GM12872 (cell line): ENCODE measurements at regions not wholly inside any gene's neighbourhood (a gene's known extent, or its start where the extent isn't known, plus 50 kb on each side); places are given as distances from the start of the nearest gene placed in this dataset.

Source experiments
- CTCF ChIP-seq: IDR thresholded peaks from 3 replicates; pipeline ENCODE4 v1.5.1; 2011; ENCODE audit warnings: low read depth, mild to moderate bottlenecking, low read length, moderate library complexity; ENCODE audit not compliant: insufficient read depth

- TF ChIP-seq CTCF: no peak
Observed at GRCh38 chr5:110058175-110058574, 368.4 kb downstream of the MAN2A1 start.

- no peak for TF ChIP-seq CTCF
Observed at GRCh38 chr5:110062246-110062645, 372.5 kb downstream of the MAN2A1 start.

DNA sequence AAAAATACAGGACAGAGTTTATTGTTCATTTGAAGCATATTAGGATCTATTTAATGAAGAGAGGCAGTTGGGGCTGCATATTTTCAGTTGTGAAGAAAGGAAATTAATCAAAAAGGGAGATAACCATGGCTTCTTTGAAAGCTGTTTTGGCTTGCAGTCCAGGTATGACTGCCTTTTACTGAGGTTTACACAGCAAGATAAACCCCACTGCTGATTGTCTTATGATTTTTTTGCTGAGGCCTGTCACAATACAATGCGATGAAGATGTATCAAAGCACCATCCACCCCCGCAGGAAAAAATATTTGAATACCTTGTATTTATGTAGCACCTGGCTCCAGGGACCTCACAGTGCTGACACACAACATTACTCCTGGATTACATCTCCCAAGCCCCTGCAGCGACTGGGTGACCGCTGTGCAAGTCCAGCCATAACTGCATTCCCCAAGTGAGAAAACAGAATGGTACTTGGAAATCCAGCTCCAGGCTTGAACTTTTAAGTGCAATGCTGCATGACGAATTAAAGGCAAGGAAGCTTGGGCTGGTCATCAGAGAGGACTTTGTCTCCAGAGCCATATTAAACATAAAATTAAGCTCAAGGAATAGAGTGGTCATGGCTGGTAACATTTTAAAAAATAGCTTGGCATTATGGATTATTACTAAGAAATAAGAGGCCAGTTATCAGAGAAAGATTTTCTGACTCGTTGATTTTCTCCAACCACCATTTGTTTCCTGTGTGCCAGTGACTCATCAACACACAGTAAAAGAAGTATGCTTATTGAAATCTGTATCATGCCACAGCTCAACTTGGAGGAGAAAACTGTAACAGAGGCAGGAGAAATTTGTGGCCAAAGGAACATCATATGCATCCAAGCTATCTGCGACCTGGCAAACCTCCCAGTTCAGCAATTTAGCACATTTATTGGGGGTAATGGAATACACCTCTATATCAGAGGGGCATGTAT, 374.2 kb downstream of the MAN2A1 start:
- no peak for TF ChIP-seq CTCF

DNA sequence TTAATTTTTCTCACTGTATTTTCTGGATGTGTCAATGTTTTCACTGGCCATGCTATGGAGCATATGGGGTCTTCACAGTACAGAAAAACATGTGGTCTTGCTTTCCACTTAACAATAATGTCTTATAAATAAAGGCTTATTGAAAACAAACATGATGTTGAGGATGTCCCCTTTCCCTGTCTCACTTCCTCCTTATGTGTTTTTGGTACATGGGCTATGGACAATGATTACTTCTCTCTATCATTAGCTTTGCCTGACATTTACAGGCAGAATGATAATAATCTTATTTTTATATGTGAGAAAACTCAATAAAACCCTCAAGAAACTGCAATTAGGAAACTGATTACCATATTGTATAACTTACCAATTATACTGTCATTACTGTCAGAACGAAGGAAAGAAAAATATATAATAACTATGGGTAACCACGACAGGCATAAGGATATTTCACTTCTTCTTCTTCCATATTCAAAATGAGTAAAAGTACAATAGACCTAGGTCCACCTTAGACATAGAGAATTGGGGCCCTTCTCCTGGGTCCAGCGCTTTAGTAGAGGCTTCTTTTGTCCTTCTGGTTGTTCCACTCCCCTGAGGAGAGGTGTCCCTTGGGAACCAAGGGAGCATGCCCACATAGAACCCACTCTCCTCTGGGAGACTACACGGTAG, 375.0 kb downstream of the MAN2A1 start:
- TF ChIP-seq CTCF: no peak

DNA sequence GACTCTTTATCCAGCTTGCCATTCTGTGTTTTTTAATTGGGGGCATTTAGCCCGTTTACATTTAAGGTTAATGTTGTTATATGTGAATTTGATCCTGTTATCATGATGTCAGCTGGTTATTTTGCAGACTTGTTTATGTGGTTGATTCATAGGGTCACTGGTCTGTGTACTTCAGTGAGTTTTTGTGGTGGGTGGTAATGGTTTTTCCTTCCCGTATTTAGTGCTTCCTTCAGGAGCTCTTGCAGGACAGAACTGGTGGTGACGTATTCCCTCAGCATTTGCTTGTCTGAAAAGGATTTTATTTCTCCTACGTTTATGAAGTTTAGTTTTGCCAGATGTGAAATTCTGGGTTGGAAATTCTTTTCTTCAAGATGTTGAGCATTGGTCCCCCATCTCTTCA, 381.1 kb downstream of the MAN2A1 start:
- TF ChIP-seq CTCF: no peak

- no peak for TF ChIP-seq CTCF
Observed at GRCh38 chr5:110072651-110073050, 382.9 kb downstream of the MAN2A1 start.

- TF ChIP-seq CTCF: no peak
Observed at GRCh38 chr5:110073534-110073933, 383.8 kb downstream of the MAN2A1 start.
